IPS-20b (cell line): ENCODE measurements at regions not wholly inside any gene's neighbourhood (a gene's known extent, or its start where the extent isn't known, plus 50 kb on each side); places are given as distances from the start of the nearest gene placed in this dataset.
"Not testable (repeated sequence)": the region's sequence is repeated elsewhere in the genome, so short reads cannot be mapped to it uniquely, and the experiment has no call there.

ENCODE experiments used
- H3K27ac ChIP-seq: one replicate; pipeline ENCODE4 v1.5.1; 2013; ENCODE audit warnings: low read length
- H3K27me3 ChIP-seq: 2 replicates; pipeline ENCODE4 v1.6.1; 2013; ENCODE audit warnings: mild to moderate bottlenecking, low read length, inconsistent platforms; ENCODE audit not compliant: insufficient read depth
- H3K36me3 ChIP-seq: 2 replicates; pipeline ENCODE4 v1.6.1; 2013; ENCODE audit warnings: low read depth, mild to moderate bottlenecking, inconsistent platforms, low read length, moderate library complexity; ENCODE audit not compliant: insufficient read depth
- H3K4me1 ChIP-seq: 2 replicates; pipeline ENCODE4 v1.6.1; 2013; ENCODE audit warnings: mild to moderate bottlenecking, control low read depth, inconsistent platforms, low read length, moderate library complexity; ENCODE audit not compliant: insufficient read depth
- H3K4me3 ChIP-seq: 2 replicates; pipeline ENCODE4 v1.5.1; 2013; ENCODE audit warnings: mild to moderate bottlenecking, low read length, inconsistent platforms
- H3K9ac ChIP-seq: 2 replicates; pipeline ENCODE4 v1.6.1; 2013; ENCODE audit warnings: low read depth, mild to moderate bottlenecking, inconsistent platforms, low read length, moderate library complexity
- H3K9me3 ChIP-seq: 2 replicates; pipeline ENCODE4 v1.6.1; 2013; ENCODE audit warnings: mild to moderate bottlenecking, low read depth, low read length, inconsistent platforms; ENCODE audit not compliant: insufficient read depth

GRCh38 chr12:4822572-4822971, 87.1 kb upstream of the KCNA1 start:
- peaks cover 11% of the 10 kb centered on the region; the same call in 1 of the 2 replicates for H3K27me3 ChIP-seq
- no peaks in the 10 kb centered on the region for H3K4me1 ChIP-seq
- no peak overlapping the region for H3K9ac ChIP-seq
- H3K36me3 ChIP-seq = no peaks in the 10 kb centered on the region
- H3K9me3 ChIP-seq = no peaks in the 10 kb centered on the region
- H3K4me3 ChIP-seq = no peak overlapping the region
- no peak overlapping the region for H3K27ac ChIP-seq

- no peak overlapping the region for H3K27ac ChIP-seq
- H3K4me1 ChIP-seq = no peaks in the 10 kb centered on the region
- no peak overlapping the region for H3K4me3 ChIP-seq
- H3K9ac ChIP-seq = no peak overlapping the region
- H3K27me3 ChIP-seq = no peaks in the 10 kb centered on the region
- no peaks in the 10 kb centered on the region for H3K9me3 ChIP-seq
- no peaks in the 10 kb centered on the region for H3K36me3 ChIP-seq
Observed at GRCh38 chr12:4824380-4824779, 85.3 kb upstream of the KCNA1 start.

- Histone ChIP-seq H3K9ac (no peak overlapping the region), H3K4me3 (no peak overlapping the region), H3K4me1 (no peaks in the 10 kb centered on the region), H3K27ac (no peak overlapping the region), H3K9me3 (no peaks in the 10 kb centered on the region), H3K27me3 (no peaks in the 10 kb centered on the region), H3K36me3 (no peaks in the 10 kb centered on the region)
Observed at GRCh38 chr12:4825011-4825858, 84.5 kb upstream of the KCNA1 start.

- Histone ChIP-seq H3K36me3 (no peaks in the 10 kb centered on the region), H3K4me1 (no peaks in the 10 kb centered on the region), H3K9ac (no peak overlapping the region), H3K27me3 (no peaks in the 10 kb centered on the region), H3K9me3 (no peaks in the 10 kb centered on the region), H3K27ac (no peak overlapping the region), H3K4me3 (no peak overlapping the region)
Observed at GRCh38 chr12:4826909-4827308, 82.8 kb upstream of the KCNA1 start.

- H3K36me3 ChIP-seq = no peaks in the 10 kb centered on the region
- H3K27ac ChIP-seq = no peak overlapping the region
- no peak overlapping the region for H3K9ac ChIP-seq
- H3K9me3 ChIP-seq = no peaks in the 10 kb centered on the region
- H3K4me1 ChIP-seq = no peaks in the 10 kb centered on the region
- H3K4me3 ChIP-seq = no peak overlapping the region
- H3K27me3 ChIP-seq = no peaks in the 10 kb centered on the region
Observed at GRCh38 chr12:4828176-4828575, 81.5 kb upstream of the KCNA1 start.

- H3K36me3 ChIP-seq = no peaks in the 10 kb centered on the region
- no peak overlapping the region for H3K4me3 ChIP-seq
- no peaks in the 10 kb centered on the region for H3K27me3 ChIP-seq
- H3K27ac ChIP-seq = no peak overlapping the region
- H3K9me3 ChIP-seq = no peaks in the 10 kb centered on the region
- no peak overlapping the region for H3K9ac ChIP-seq
- H3K4me1 ChIP-seq = no peaks in the 10 kb centered on the region
Observed at GRCh38 chr12:4829161-4829792, 80.4 kb upstream of the KCNA1 start.

- Histone ChIP-seq H3K9me3 (no peaks in the 10 kb centered on the region), H3K27ac (no peak overlapping the region), H3K4me3 (no peak overlapping the region), H3K36me3 (no peaks in the 10 kb centered on the region), H3K9ac (no peak overlapping the region), H3K4me1 (no peaks in the 10 kb centered on the region), H3K27me3 (no peaks in the 10 kb centered on the region)
Observed at GRCh38 chr12:4829793-4830162, 79.9 kb upstream of the KCNA1 start.

GRCh38 chr12:4830556-4831210, 79.0 kb upstream of the KCNA1 start:
- Histone ChIP-seq H3K9me3 (no peaks in the 10 kb centered on the region), H3K36me3 (no peaks in the 10 kb centered on the region), H3K4me1 (no peaks in the 10 kb centered on the region), H3K27ac (no peak overlapping the region), H3K9ac (no peak overlapping the region), H3K27me3 (no peaks in the 10 kb centered on the region), H3K4me3 (no peak overlapping the region)

- no peaks in the 10 kb centered on the region for H3K9me3 ChIP-seq
- H3K4me1 ChIP-seq = no peaks in the 10 kb centered on the region
- H3K27ac ChIP-seq = no peak overlapping the region
- no peaks in the 10 kb centered on the region for H3K36me3 ChIP-seq
- no peaks in the 10 kb centered on the region for H3K27me3 ChIP-seq
- no peak overlapping the region for H3K4me3 ChIP-seq
- H3K9ac ChIP-seq = no peak overlapping the region
Observed at GRCh38 chr12:4833053-4833452, 76.7 kb upstream of the KCNA1 start.

GRCh38 chr12:4833524-4833923, 76.2 kb upstream of the KCNA1 start:
- no peak overlapping the region for H3K9ac ChIP-seq
- no peak overlapping the region for H3K27ac ChIP-seq
- H3K4me3 ChIP-seq = no peak overlapping the region
- H3K4me1 ChIP-seq = no peaks in the 10 kb centered on the region
- H3K27me3 ChIP-seq = no peaks in the 10 kb centered on the region
- no peaks in the 10 kb centered on the region for H3K36me3 ChIP-seq
- H3K9me3 ChIP-seq = no peaks in the 10 kb centered on the region

- H3K9ac ChIP-seq, H3K4me3 ChIP-seq, H3K27me3 ChIP-seq: not testable (repeated sequence)
Observed at GRCh38 chr12:4842401-4842800, 67.3 kb upstream of the KCNA1 start.

GRCh38 chr12:4843907-4844306, 65.8 kb upstream of the KCNA1 start:
- Histone ChIP-seq H3K4me1 (no peaks in the 10 kb centered on the region), H3K27ac (no peak overlapping the region), H3K4me3 (no peak overlapping the region), H3K27me3 (no peaks in the 10 kb centered on the region), H3K9ac (no peak overlapping the region), H3K36me3 (no peaks in the 10 kb centered on the region), H3K9me3 (no peaks in the 10 kb centered on the region)

More at GRCh38 chr12:4842401-4842800, 67.3 kb upstream of the KCNA1 start:
- H3K27ac ChIP-seq, H3K4me1 ChIP-seq, H3K9me3 ChIP-seq, H3K36me3 ChIP-seq: not testable (repeated sequence)
